ENCODE measurements at regions not wholly inside any gene's neighbourhood (a gene's known extent, or its start where the extent isn't known, plus 50 kb on each side); places are given as distances from the start of the nearest gene placed in this dataset.
A peak's percentile ranks its signal among the peaks of the same experiment; 100 is the strongest.

DNA sequence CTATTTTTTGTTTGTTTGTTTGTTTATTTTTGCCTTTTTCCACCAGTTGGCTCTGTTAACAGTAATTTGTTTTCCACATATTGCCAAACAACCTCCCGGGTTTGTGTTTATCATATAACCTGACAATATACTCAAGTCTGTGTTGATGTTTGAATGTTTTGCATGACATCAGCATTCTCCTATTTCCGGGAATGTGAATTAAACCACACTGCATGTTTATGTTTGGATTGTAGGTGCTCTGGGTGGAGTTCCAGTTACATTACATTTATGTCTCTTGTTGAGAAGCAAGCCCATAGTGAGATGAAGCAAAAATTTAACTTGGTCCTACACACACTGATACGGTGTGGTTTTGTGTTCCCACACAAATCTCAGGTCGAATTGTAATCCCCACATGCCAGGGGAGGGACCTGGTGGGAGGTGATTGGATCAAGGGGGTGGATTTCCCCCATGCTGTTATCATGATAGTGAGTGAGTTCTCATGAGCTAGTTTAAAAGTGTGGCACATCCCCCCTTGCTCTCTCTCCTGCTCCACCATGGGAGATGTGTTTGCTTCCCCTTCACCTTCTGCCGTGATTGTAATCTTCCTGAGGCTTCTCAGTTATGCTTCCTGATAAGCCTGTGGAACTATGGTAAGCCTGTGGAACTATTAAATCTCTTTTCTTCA is 54.4 kb upstream of the CLNK start:
- no peak for DNase-seq (ENCODE audit: low read depth)
- no peaks in the 10 kb centered on the region for H3K36me3 ChIP-seq (ENCODE audit: control insufficient read depth, insufficient read depth, low read length)
- H3K4me3 ChIP-seq (ENCODE audit: low read depth, low read length) = no peak overlapping the region
- H3K27me3 ChIP-seq (ENCODE audit: control insufficient read depth, insufficient read depth, low read length) = no peaks in the 10 kb centered on the region
- TF ChIP-seq, protein P1, sequence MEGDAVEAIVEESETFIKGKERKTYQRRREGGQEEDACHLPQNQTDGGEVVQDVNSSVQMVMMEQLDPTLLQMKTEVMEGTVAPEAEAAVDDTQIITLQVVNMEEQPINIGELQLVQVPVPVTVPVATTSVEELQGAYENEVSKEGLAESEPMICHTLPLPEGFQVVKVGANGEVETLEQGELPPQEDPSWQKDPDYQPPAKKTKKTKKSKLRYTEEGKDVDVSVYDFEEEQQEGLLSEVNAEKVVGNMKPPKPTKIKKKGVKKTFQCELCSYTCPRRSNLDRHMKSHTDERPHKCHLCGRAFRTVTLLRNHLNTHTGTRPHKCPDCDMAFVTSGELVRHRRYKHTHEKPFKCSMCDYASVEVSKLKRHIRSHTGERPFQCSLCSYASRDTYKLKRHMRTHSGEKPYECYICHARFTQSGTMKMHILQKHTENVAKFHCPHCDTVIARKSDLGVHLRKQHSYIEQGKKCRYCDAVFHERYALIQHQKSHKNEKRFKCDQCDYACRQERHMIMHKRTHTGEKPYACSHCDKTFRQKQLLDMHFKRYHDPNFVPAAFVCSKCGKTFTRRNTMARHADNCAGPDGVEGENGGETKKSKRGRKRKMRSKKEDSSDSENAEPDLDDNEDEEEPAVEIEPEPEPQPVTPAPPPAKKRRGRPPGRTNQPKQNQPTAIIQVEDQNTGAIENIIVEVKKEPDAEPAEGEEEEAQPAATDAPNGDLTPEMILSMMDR (IDR thresholded peaks at IDR 0.05; ENCODE audit: insufficient read depth, low read length, poor library complexity, severe bottlenecking) = no peak

DNA sequence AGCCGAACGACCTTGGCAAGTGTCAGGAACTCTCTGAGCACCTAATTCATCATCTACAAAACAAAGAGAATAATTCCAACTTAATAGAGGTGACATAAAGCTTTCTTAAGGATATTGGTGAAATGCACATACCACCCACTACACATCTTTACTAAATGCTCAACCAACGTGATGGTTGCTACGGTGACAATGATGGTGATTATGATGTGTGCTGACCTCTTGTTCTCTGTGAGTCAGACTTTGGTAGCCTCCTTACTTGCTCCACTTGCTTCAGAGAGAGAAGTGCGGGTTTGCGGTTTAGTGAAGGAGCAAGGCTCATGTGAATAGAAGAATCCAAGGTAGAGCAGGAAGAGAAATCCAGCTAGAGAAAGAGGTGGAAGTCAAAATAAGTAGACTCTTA is 52.8 kb upstream of the CLNK start:
- DNase-seq (ENCODE audit: low read depth) = peak; percentile 38
- no peak overlapping the region for H3K4me3 ChIP-seq (ENCODE audit: low read depth, low read length)
- H3K27me3 ChIP-seq (ENCODE audit: control insufficient read depth, insufficient read depth, low read length) = no peaks in the 10 kb centered on the region
- no peaks in the 10 kb centered on the region for H3K36me3 ChIP-seq (ENCODE audit: control insufficient read depth, insufficient read depth, low read length)
- TF ChIP-seq, protein P1 (IDR thresholded peaks at IDR 0.05; ENCODE audit: insufficient read depth, low read length, poor library complexity, severe bottlenecking) = no peak

DNA sequence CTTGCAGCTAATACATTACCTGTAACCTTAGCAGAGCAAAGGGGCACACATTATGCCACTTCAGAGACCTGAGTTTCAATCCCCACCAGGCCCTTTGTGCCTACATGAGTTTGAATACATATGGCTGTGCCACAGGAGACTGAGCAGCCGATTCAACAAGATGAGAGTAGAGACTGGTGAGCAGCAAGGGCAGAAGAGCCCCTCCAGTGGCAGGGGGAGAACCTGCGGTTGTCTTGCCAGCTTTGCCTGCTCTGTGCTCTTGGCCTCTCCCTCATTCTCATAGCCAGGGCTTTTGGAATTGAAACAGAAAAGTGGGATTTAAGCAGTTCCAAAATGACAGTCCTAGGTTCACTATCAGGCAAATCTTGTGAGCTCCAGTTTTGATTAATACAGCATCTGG is 52.3 kb upstream of the CLNK start:
- H3K36me3 ChIP-seq (ENCODE audit: control insufficient read depth, insufficient read depth, low read length) = no peaks in the 10 kb centered on the region
- TF ChIP-seq, protein P1 (IDR thresholded peaks at IDR 0.05; ENCODE audit: insufficient read depth, low read length, poor library complexity, severe bottlenecking) = no peak
- DNase-seq (ENCODE audit: low read depth) = no peak

DNA sequence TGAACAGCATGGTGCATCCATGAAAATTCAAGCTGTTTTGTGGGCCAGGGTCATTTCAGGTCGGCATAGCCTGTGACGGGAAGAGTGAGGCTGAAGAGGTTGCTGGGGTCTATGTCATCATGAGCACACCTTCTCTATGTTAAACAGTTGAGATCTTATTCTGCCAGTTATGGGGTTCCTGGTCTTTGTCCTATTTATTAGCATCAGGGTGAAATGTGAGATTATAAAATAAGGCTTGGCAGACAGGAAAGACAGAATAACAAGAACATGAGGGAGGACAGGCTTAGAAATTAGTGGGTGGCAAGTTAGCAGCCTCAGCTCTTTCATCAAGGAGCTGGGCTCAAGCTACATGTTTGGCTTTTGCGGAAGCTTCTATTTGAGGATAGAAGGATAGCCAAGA is 51.7 kb upstream of the CLNK start:
- Histone ChIP-seq H3K4me3 (ENCODE audit: low read depth, low read length) (no peak overlapping the region), H3K27me3 (ENCODE audit: control insufficient read depth, insufficient read depth, low read length) (no peaks in the 10 kb centered on the region), H3K36me3 (ENCODE audit: control insufficient read depth, insufficient read depth, low read length) (no peaks in the 10 kb centered on the region)
- TF ChIP-seq, protein P1 (IDR thresholded peaks at IDR 0.05; ENCODE audit: insufficient read depth, low read length, poor library complexity, severe bottlenecking) = no peak
- DNase-seq (ENCODE audit: low read depth) = no peak

More for the DNA sequence above, 52.3 kb upstream of the CLNK start:
- Histone ChIP-seq H3K4me3 (ENCODE audit: low read depth, low read length) (no peak overlapping the region), H3K27me3 (ENCODE audit: control insufficient read depth, insufficient read depth, low read length) (no peaks in the 10 kb centered on the region)

DNA sequence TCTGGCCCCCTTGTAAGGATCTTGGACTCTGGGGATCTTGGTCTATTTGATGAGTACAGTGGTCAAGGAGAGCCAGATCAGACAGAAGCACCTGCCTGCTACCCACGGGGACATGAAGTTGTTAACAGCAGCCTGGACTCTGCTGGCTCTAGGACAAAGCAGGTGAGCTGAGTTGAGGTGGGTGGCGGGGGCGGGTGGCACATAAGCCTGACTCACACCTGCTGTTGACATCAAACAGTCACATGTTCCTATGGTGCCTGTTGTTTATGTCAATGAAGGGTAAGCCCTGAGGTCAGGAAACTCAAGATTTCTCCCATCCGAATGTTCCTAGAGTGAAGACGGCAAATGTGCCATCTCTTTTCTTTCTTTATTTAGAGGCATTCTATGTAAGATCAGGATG is 50.1 kb upstream of the CLNK start:
- H3K36me3 ChIP-seq (ENCODE audit: control insufficient read depth, insufficient read depth, low read length) = no peaks in the 10 kb centered on the region
- no peak for DNase-seq (ENCODE audit: low read depth)
- TF ChIP-seq, protein P1 (IDR thresholded peaks at IDR 0.05; ENCODE audit: insufficient read depth, low read length, poor library complexity, severe bottlenecking) = no peak
- no peaks in the 10 kb centered on the region for H3K27me3 ChIP-seq (ENCODE audit: control insufficient read depth, insufficient read depth, low read length)
- H3K4me3 ChIP-seq (ENCODE audit: low read depth, low read length) = no peak overlapping the region

Data from kidney epithelial cell (primary cell).